ENCODE measurements at regions not wholly inside any gene's neighbourhood (a gene's known extent, or its start where the extent isn't known, plus 50 kb on each side); places are given as distances from the start of the nearest gene placed in this dataset.
"Not testable (repeated sequence)": the region's sequence is repeated elsewhere in the genome, so short reads cannot be mapped to it uniquely, and the experiment has no call there.

- DNase-seq (ENCODE audit: extremely low spot score, unreplicated experiment): peak; percentile 48
- TF ChIP-seq, protein P1, sequence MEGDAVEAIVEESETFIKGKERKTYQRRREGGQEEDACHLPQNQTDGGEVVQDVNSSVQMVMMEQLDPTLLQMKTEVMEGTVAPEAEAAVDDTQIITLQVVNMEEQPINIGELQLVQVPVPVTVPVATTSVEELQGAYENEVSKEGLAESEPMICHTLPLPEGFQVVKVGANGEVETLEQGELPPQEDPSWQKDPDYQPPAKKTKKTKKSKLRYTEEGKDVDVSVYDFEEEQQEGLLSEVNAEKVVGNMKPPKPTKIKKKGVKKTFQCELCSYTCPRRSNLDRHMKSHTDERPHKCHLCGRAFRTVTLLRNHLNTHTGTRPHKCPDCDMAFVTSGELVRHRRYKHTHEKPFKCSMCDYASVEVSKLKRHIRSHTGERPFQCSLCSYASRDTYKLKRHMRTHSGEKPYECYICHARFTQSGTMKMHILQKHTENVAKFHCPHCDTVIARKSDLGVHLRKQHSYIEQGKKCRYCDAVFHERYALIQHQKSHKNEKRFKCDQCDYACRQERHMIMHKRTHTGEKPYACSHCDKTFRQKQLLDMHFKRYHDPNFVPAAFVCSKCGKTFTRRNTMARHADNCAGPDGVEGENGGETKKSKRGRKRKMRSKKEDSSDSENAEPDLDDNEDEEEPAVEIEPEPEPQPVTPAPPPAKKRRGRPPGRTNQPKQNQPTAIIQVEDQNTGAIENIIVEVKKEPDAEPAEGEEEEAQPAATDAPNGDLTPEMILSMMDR (IDR thresholded peaks at IDR 0.05): no peak
- H3K27me3 Mint-ChIP-seq (ENCODE audit: unreplicated experiment): peaks cover 69% of the 10 kb centered on the region
- H3K4me1 Mint-ChIP-seq (ENCODE audit: unreplicated experiment): no peaks in the 10 kb centered on the region
- H3K27ac Mint-ChIP-seq (ENCODE audit: unreplicated experiment): no peak overlapping the region
- H3K4me3 Mint-ChIP-seq (ENCODE audit: unreplicated experiment): no peak overlapping the region
- no peaks in the 10 kb centered on the region for H3K36me3 Mint-ChIP-seq (ENCODE audit: unreplicated experiment)
- no peaks in the 10 kb centered on the region for H3K9me3 Mint-ChIP-seq (ENCODE audit: unreplicated experiment)
Observed at GRCh38 chr3:127417709-127418559, 130.1 kb upstream of the PRR20G start.

DNA sequence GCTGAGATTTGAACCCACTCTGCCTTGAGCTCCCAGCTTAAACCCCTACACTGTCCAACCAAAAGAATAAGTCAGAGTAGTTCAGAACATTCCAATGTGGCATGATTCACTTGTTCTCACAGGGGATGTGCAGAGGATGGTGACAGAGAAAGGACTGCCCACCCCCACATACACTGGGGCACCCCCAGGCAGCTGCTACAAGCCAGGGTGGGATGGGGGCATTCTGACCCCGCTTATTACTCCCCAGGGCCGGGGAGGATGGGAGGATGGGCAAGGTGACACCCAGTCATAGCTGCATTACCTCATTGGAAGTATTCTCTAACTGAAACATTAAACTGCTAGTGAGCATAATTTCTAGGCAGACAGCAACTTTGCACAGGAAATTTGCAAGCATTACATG, 126.0 kb upstream of the PRR20G start:
- TF ChIP-seq, protein P1 (IDR thresholded peaks at IDR 0.05): no peak
- no peaks in the 10 kb centered on the region for H3K9me3 Mint-ChIP-seq (ENCODE audit: unreplicated experiment)
- H3K27me3 Mint-ChIP-seq (ENCODE audit: unreplicated experiment): peaks cover 60% of the 10 kb centered on the region
- no peaks in the 10 kb centered on the region for H3K36me3 Mint-ChIP-seq (ENCODE audit: unreplicated experiment)
- H3K27ac Mint-ChIP-seq (ENCODE audit: unreplicated experiment): no peak overlapping the region
- no peak for DNase-seq (ENCODE audit: extremely low spot score, unreplicated experiment)
- no peaks in the 10 kb centered on the region for H3K4me1 Mint-ChIP-seq (ENCODE audit: unreplicated experiment)
- no peak overlapping the region for H3K4me3 Mint-ChIP-seq (ENCODE audit: unreplicated experiment)

GRCh38 chr3:127413318-127413673, 125.5 kb upstream of the PRR20G start:
- TF ChIP-seq, protein P1 (IDR thresholded peaks at IDR 0.05): no peak
- Mint-ChIP-seq H3K9me3 (ENCODE audit: unreplicated experiment) (no peaks in the 10 kb centered on the region), H3K27ac (ENCODE audit: unreplicated experiment) (no peak overlapping the region), H3K36me3 (ENCODE audit: unreplicated experiment) (no peaks in the 10 kb centered on the region), H3K4me1 (ENCODE audit: unreplicated experiment) (no peaks in the 10 kb centered on the region), H3K27me3 (ENCODE audit: unreplicated experiment) (peaks cover 54% of the 10 kb centered on the region), H3K4me3 (ENCODE audit: unreplicated experiment) (no peak overlapping the region)
- peak; percentile 62 for DNase-seq (ENCODE audit: extremely low spot score, unreplicated experiment)

DNA sequence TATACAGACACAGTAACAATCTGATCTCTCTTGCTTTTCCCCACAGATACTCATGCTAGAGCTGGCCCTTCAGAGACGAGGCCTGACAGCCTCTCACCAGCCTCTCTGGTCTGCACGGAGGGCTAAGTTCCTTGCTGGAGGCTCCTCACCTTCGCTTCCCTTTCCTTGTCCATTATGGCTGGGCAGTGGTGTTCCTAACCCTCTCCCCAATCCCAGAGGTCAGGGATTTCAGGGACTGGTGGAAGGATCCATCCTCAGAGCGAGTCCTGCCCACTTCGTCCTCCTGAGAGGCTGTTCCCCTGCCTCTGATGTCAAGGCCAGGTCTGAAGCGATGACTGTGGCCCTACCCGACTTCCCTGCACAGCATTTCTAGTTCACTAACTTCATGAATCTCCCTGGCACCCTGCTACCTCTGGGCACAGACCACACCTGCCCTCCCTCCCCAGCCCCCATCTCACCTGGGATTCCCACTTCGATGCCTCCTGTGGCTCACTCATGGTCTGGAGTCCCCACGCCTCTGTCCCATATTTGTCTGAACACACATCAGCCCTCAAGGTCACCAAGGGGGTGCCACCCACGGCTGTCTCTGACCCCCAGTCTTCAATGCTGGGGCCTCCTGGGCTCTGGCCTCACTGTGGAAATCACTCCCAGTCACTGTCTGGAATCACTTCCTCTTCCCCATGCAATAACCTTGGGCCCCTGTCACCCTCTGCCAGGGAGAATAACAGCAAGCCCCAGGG, 124.9 kb upstream of the PRR20G start:
- Mint-ChIP-seq H3K4me3 (ENCODE audit: unreplicated experiment) (no peak overlapping the region), H3K36me3 (ENCODE audit: unreplicated experiment) (no peaks in the 10 kb centered on the region), H3K27ac (ENCODE audit: unreplicated experiment) (no peak overlapping the region), H3K4me1 (ENCODE audit: unreplicated experiment) (no peaks in the 10 kb centered on the region), H3K9me3 (ENCODE audit: unreplicated experiment) (no peaks in the 10 kb centered on the region), H3K27me3 (ENCODE audit: unreplicated experiment) (peaks cover 48% of the 10 kb centered on the region)
- DNase-seq (ENCODE audit: extremely low spot score, unreplicated experiment): peak; percentile 60
- TF ChIP-seq, protein P1 (IDR thresholded peaks at IDR 0.05): no peak

DNA sequence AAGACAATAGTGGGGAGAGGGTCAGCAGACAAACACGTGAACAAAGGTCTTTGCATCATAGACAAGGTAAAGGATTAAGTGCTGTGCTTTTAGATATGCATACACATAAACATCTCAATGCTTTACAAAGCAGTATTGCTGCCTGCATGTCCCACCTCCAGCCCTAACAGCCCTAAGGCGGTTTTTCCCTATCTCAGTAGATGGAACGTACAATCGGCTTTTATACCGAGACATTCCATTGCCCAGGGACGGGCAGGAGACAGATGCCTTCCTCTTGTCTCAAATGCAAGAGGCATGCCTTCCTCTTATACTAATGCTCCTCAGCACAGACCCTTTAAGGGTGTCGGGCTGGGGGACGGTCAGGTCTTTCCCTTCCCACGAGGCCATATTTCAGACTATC, 124.0 kb upstream of the PRR20G start:
- H3K9me3 Mint-ChIP-seq (ENCODE audit: unreplicated experiment); H3K4me3 Mint-ChIP-seq (ENCODE audit: unreplicated experiment); DNase-seq (ENCODE audit: extremely low spot score, unreplicated experiment); H3K36me3 Mint-ChIP-seq (ENCODE audit: unreplicated experiment); H3K4me1 Mint-ChIP-seq (ENCODE audit: unreplicated experiment); H3K27ac Mint-ChIP-seq (ENCODE audit: unreplicated experiment): not testable (repeated sequence)
- peaks cover 42% of the 10 kb centered on the region for H3K27me3 Mint-ChIP-seq (ENCODE audit: unreplicated experiment)

Data from osteocyte (in vitro differentiated cells).